HG03354 (cell line): ENCODE measurements at regions not wholly inside any gene's neighbourhood (a gene's known extent, or its start where the extent isn't known, plus 50 kb on each side); places are given as distances from the start of the nearest gene placed in this dataset.
A peak's percentile ranks its signal among the peaks of the same experiment; 100 is the strongest.
"Not testable (repeated sequence)": the region's sequence is repeated elsewhere in the genome, so short reads cannot be mapped to it uniquely, and the experiment has no call there.

Experiments used
- ATAC-seq: cut with Tn5 transposase; IDR thresholded peaks from one replicate; pipeline ENCODE4 v1.9.1; 2021; ENCODE audit warnings: mild to moderate bottlenecking; ENCODE audit not compliant: unreplicated experiment, poor library complexity, severe bottlenecking

DNA sequence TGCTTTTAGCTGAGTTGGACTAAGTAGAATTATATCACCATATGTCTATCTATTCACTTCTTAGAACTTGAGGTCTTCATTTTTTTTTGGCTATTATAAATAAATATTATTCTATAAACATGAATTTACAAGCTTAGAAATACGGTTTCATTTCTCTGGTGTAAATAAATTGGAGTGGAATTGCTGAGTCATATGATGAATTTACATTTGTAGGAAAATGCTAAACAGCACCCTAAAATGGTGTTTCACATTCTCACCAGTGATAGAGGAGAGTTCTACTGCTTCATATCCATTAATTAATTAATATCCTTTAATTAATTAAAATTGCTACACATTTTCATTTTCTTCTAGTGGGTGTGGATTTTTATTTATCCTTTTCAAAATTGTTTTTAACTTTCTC, 318.3 kb downstream of the MDFIC start:
- ATAC-seq, result no peak

GRCh38 chr7:115235075-115235474, 313.2 kb downstream of the MDFIC start:
- no peak for ATAC-seq

- ATAC-seq, result no peak
These were observed 311.9 kb downstream of the MDFIC start for GRCh38 chr7:115233809-115234208.

DNA sequence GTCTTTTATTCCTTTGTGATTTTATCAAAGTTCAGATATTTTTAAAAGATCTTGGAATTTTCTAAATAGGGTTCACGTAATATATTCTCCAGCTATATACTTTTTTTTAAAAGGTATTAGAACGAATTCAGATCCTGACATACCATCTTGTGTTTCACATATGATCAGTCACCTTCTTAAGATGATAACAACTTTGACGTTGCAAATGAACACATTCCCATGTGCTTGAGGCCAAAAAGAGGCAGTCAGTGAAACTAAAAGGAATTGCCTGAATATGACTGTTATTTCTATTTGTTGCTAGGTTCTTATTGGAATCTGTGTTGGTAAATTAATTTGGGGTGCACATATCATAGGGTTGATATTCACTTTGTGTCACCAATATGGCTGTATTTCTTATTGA, 310.1 kb downstream of the MDFIC start:
- ATAC-seq, result no peak

DNA sequence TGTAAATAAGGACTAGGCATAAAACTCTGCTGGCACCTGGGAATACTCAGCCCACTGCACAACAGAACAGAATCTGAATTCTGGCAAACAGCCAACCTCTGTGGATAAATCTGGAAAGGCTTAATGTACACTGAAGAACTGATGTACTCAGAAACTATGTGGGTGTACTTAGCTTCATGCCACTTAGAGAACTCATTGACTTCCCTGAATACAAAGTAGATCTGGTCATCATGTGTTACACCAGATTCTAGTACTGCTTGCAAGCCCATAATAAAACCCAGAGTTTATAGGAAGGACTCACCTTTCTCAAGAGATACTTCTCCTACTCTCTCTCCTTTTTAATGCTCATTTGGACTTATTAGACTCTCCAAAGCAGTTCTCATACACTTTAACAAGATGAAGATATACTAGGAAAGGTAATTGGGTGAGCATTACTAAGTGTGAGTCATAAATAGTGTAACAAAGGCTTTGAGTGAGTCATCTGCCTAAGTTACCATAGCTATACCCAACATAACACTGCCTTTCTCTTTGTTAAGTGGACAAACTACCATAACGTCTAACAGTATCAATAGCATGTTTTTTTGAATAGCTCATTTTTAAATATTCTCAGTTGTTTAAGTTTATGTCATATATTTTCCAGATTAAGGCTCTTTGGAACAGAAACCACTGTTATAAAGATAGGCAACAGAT, 309.1 kb downstream of the MDFIC start:
- ATAC-seq, result peak; percentile 87

- no peak for ATAC-seq
These were observed 307.7 kb downstream of the MDFIC start for GRCh38 chr7:115229401-115230105.

DNA sequence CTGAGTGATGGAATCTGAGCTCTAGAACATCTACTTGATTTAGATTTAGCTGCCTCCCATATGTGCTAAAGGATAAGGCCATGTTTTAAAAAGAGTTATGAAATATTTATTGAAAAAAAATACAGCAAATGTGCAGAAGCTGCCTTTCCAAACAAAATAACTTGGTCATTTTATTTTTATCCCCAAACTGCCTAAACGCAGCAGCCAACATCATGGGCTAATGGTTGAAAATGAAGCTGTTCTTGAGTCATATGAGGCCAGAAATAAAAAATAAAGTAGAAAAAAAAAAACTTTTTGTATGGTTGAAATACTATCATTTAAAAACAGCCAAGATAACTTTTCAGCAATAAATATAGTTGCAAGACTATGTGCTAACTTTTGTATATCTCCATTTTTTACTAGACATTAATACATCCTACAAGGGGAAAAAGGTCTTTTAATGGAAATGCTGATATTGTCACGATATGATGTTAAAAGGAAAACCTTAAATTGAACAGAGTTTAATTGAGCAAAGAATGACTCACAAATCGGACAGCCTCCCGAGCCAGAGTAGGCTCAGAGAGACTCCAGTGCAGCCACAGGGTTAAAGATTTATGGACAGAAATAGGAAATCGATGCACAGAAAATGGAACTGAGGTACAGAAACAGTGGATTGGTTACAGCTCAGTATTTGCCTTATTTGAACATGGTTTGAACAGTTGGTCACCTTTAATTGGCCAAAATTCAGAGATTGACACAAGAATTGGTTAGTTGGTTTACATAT, 305.8 kb downstream of the MDFIC start:
- no peak for ATAC-seq

GRCh38 chr7:115226410-115226809, 304.5 kb downstream of the MDFIC start:
- no peak for ATAC-seq

- no peak for ATAC-seq
These were observed 303.0 kb downstream of the MDFIC start for GRCh38 chr7:115224922-115225321.

DNA sequence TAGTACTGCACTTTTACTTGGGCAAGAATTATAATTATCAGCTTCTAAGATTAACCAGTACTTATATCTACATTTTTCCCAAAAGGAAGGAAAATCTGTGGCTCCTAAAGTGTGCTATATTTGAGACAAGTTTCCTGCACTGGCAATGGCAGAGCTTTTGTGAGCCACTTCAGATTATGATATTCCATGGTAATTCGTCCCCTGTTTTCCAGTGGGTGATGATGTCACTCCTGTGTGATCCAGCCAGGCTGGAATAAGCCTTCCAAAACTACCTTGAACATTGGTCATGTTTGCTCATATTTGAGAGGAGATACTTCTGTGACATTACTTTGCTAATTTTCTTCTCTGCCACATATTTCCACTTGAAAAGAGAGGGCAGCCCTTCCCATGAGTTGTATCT, 302.1 kb downstream of the MDFIC start:
- ATAC-seq, result no peak

GRCh38 chr7:115221456-115221855, 299.6 kb downstream of the MDFIC start:
- no peak for ATAC-seq

- ATAC-seq, result no peak
These were observed 296.2 kb downstream of the MDFIC start for GRCh38 chr7:115218076-115218475.

GRCh38 chr7:115217373-115217772, 295.5 kb downstream of the MDFIC start:
- no peak for ATAC-seq

GRCh38 chr7:115216652-115217051, 294.8 kb downstream of the MDFIC start:
- ATAC-seq, result no peak

GRCh38 chr7:115211171-115211570, 289.3 kb downstream of the MDFIC start:
- ATAC-seq, result no peak

DNA sequence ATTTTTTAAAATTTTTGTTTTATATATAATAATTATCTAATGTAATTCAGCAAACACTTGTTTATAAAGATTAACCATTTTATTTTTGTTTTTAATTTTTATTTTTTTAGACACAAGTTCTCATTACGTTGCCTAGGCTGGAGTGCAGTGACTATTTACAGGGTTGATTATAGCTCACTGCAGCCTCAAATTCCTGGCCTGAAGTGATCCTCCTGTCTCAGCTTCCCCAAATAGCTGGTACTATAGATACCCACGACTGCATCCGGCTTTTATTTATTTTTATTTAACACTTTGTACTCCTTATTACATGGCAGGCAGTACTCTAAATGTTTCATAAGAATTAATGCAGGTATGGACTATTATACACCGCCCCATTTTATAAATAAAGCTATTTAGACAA, 288.7 kb downstream of the MDFIC start:
- no peak for ATAC-seq

- no peak for ATAC-seq
These were observed 287.0 kb downstream of the MDFIC start for GRCh38 chr7:115208710-115209560.

GRCh38 chr7:115206374-115206773, 284.5 kb downstream of the MDFIC start:
- ATAC-seq, result not testable (repeated sequence)

GRCh38 chr7:115198143-115198542, 276.2 kb downstream of the MDFIC start:
- no peak for ATAC-seq

DNA sequence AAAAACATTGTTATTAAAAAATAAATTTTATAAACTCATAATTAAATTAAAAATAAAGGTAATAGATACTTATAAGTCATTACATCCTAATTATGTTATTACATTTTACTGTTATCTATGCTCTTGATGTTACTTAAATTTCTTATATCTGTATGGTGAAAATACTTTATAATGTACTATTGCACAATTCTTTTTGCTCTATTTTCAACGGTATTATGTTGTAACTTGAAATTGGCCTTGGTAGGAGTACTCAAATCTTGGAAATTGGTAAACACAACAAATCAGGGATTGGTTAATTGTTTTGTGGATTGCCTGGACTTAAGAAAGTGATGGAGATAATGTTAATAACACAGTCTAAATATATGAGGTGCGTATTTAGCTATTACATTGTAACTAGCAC, 273.3 kb downstream of the MDFIC start:
- no peak for ATAC-seq
